ENCODE measurements at regions not wholly inside any gene's neighbourhood (a gene's known extent, or its start where the extent isn't known, plus 50 kb on each side); places are given as distances from the start of the nearest gene placed in this dataset.

DNA sequence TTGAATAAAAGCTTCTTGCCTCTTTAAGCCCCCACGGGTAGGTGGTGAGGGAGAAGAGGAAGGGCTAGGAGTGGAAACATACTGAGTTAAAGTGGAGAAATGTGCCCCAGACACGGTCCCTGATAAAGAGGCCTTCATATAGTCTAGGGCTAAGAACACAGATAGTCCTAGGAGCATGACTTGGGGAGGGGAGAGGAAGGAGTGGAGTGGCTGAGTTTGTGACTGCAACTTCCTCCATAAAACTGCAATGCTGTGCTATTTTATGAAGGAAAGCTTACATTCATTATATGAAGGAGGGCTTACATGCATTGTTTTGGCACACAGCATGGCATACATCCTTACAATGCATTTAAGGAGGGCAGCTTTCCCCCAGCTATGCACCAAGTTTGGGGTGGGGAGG lies 1129.4 kb upstream of the LRRTM3 start:
- DNase-seq (ENCODE audit: low read depth) = no peak

DNA sequence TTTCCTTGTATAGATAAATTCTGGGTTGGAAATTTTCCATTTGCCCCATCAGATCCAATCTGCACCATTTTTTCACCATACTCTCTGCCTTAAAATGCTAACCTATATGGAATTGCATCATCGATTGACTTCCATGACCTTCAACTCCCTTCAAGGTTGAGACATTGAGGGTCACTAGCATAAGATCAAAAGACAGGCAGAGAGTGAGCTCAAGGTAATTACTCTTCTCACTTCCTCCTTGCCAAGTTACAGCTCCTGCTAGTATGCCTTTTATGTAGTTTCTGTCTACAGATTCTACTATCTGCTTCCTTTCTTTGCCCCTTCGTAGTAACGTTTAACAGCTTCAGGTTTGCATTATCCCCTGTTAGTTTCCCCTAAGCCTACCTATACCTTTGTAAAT lies 1127.7 kb upstream of the LRRTM3 start:
- DNase-seq (ENCODE audit: low read depth) = no peak

DNA sequence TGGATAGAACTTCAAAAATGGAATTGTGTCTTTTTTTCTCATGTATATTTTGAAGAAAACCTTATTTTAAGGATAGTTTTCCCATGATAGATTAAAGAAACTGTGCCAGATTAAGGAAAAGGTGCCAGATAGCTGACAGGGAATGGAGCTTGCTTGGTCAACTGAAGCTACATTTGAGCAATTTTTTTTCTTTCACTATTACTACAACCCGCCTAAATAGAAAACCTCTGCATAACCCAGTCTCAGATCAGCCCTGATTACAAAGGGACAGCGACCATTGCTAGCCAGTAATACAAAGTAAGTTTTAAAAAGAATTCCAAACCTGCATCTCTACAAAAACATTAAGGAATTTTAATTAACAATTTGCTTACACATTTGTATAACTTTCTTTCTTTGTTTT lies 1123.4 kb upstream of the LRRTM3 start:
- DNase-seq (ENCODE audit: low read depth) = no peak

DNA sequence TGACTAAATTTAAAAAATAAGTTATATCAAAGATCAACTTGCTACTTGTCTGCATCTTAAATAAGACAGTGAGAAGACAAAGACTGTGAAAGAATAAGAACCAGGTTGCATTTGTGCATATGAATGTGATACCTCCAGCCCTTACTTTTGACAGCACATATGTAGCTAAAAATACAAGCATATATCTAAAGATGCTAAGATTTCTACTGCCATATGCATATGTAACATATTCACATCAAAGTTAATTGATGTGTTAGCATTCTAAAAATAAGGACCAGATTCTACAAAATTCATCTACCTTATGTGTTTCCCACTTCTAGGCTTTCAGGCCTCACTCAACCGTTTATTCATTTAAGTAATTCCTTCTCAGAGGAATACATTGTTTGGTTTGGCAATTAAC lies 1120.3 kb upstream of the LRRTM3 start:
- DNase-seq (ENCODE audit: low read depth) = no peak

DNA sequence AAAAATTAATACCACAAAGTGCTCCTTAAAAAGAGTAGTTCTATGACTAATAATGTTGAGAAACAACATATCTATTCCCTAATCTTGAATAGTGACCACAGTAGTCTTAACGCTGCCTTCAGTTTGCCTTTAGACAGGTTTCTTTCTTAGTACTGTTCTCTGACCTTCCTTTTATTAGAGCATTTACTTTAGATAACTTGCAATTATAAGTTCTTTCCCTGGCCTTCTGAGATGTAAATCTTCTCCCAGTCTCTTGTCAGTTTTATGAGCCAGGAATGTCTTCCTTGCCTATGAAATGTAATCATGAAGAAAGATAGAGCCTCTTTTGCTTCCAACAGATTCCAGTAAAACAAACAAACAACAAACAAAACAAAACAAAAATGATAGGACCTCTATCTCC lies 1119.8 kb upstream of the LRRTM3 start:
- no peak for DNase-seq (ENCODE audit: low read depth)

DNA sequence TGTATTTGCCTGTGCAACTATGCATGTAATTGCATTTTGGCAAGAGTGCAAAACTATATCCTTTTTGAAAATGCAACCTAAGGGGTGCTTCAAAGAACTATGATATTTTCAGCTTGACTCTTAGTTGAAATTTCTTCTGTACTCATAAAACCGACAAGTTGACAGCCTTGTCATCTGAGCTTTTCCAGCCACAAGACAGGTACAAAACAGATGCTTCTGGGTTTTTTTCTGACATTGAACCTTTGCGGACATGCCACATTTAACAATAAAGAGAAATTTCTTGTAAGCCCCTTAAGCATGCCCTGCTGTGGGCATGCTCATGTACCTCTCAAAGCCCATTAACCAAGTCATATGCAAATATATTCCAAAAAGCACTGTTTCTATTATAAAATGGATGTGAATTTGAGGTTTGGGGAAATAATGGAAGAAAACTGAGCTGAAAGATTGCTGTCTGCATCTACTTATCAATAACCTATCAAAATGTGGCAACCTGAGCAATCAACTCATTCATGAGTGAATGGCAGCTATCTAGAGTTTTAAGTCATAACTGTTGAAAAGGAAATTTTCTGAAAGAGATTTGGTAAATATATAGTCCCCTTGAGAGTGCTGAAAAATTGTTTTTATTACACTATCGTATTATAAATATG lies 1117.0 kb upstream of the LRRTM3 start:
- no peak for DNase-seq (ENCODE audit: low read depth)

DNA sequence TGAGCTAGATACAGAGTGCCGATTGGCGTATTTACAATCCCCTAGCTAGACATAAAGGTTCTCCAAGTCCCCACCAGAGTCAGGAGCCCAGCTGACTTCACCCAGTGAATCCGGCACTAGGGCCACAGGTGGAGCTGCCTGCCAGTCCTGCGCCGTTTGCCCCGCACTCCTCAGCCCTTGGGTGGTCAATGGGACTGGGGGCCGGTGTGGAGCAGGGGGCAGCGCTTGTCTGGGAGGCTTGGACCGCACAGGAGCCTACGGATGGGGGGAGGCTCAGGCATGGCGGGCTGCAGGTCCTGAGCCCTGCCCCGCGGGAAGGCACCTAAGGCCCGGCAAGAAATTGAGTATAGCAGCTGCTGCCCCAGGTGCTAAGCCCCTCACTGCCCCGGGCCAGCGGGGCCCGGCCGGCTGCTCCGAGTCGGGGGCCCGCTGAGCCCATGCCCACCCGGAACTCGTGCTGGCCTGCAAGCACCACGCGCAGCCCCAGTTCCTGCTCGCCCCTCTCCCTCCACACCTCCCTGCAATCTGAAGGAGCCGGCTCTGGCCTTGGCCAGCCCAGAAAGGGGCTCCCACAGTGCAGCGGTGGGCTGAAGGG lies 1113.8 kb upstream of the LRRTM3 start:
- DNase-seq (ENCODE audit: low read depth) = no peak

DNA sequence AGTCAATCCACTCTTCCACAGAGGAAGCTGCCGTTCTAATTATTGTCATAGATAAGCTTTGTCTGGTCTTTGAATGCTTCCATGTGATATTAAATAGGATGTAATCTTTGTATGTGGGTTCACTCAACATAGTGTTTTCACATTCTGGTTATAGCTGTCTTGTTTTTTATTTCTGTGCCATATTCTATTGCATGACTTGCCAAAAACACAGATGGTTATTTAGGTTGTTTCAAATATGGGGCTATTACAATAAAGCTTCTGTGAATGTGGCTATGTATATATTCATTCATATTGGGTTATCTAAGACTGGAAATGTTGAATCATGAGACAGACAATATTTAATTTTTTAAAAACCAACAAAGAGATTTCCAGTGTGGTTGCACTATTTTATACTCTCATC lies 1109.3 kb upstream of the LRRTM3 start:
- DNase-seq (ENCODE audit: low read depth) = no peak

DNA sequence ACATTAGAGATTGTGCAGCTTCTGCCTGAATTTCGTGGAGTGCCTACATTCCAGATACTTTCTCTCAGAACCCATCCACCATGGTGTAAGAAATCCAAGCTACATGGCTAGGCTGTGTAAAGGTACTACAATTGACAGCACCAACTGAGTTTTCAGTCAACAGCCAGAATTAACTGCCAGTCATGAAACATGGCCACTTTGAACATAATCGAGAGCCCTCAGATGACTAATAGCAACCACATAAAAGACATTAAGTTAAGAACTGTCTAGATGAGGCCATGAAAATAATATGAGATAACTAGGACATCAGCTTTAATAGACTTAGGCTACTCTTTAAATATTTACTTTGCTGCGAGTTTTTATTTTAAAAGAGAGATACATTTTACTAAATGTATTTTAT lies 1106.8 kb upstream of the LRRTM3 start:
- no peak for DNase-seq (ENCODE audit: low read depth)

DNA sequence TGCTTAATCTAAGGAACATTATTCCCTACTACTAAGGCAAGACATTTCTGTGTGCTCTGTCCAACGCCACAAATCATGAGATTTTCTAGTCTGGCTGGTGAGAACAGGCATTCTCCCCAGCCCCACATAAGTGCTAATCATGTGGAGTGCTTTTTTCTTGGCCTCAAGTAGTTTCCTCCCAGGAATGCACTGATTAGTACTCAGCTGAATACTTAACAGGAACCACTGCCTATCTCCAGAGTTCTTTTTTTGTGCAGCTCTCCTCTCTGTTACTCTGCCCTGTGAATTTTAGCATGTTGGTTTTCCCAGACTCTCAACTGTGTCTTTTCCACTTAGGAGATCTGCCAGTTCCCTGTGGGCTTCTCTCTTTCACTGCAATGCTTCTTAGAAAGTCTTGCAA lies 1098.5 kb upstream of the LRRTM3 start:
- DNase-seq (ENCODE audit: low read depth) = no peak

DNA sequence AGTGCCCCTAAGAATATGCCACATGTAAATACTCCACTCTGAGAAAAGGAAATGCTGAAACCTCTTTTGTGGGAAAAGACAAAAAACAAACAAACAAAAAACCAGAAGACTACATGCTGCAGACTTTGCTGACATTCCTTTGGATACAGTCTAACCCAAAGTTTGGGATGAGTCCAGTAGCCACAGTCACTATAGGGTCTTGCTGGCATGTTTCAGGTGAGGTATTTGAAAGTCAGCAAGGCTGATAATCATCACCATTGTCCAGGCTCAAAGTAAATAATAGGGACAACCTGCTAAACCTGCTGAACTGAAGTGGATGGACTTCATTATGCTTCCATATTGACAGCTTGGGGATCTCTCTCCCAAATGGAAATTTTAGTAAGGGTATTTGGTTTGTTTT lies 1087.0 kb upstream of the LRRTM3 start:
- no peak for DNase-seq (ENCODE audit: low read depth)

DNA sequence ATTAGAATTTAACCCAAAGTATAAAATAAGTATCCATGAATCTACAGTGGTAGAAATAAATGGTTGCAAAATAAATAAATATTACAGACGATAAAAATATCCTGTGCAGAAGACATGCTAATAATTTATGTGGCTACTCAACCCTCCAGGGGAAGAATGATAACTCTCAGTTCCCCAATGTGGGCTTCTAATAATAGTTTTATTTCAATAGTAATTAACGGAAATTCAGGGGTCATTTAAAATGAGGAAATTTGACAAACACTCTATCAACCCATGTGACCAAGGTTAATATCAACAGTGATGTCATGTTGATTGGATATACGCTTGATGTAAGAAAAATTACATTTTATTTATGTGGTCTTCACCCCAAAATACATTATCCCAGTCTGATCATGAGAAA lies 1082.6 kb upstream of the LRRTM3 start:
- DNase-seq (ENCODE audit: low read depth) = no peak

DNA sequence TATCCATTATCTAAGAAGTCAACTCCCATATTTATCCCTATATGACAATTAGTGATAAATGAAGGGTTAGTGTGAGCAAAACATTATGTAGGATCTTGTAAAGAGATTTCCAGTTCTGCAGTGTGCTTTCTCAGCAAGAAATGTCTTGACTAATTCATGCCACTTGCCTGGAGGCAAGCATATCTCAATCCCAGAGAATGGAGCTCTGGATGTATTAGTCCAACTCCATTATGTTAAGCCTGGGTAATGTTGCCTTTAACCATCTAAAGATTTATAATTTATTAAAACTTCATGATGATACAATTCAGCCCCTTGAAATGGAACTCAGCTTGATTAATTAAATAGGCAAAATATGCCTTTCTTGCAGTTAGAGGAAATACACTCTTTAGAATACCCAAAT lies 1079.9 kb upstream of the LRRTM3 start:
- no peak for DNase-seq (ENCODE audit: low read depth)

DNA sequence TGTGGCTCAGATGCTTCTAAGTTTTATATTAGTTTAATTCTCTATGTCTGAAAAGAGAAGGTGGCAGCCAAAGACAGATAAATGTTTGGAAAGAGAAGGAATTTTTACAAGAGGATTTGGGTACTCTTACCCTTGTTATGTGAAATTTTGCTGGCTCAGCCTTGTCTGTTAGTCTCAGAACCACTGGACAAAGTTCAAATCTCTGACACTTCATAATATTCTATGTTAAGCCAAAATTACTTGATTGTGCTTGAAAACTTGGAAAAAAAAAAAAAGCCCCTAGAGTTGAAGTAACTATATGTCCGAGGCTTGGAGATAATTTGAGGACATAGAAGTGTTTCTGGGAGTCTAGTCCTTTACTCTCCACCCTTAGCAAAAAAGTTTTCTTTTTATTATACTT lies 1079.3 kb upstream of the LRRTM3 start:
- no peak for DNase-seq (ENCODE audit: low read depth)

DNA sequence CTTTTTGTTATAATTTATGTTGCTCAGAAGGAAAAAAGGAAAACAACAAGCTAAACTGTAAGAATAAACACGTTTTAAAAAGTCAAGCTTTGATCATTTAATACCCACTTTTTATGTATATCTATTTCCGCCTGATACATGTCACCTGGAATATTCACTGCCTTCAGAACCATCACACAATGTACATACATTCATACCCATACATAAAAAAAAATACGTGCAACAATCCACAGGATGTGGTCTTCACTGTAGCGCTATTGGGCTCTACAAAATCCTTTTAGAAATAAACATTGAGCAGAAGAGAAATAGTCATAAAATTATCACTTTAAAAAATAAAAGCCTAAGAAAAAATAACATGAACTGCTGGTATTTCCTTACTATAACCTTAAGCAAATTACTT lies 1078.9 kb upstream of the LRRTM3 start:
- no peak for DNase-seq (ENCODE audit: low read depth)

DNA sequence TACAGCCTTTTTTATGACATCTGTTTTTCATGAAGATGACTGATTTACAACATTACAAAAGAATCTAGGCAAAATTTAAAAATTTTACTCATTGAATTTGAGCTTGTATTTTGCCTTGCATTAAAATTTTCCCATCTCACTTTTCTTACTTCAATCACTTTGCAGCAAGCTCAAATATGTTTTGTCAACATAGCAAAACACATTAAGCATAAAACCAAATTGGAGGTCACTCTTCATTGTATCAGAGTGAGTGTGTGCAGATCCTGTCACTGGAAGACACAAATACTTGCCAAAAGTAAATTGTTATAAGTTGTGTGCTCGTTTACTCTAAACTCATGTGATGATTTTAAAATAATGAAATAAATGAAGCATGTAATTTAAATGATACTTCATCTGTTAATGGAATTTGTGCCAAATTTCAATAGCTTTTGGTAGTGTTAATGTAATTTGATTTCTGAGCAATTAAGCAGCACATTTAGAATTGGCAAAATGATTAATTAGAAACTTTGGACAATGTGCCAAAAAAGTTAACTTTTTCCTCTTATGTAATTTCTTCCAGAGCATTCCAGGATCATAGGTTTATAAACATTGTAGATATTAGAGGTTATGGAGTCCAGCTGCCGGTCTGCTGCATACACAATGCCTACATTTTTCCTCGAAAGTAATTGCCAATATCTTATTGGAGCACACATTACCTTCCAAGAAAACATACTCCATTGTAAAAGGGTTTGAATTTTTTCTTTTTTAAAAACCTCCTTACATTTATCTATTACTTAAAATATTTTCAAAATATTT lies 1078.2 kb upstream of the LRRTM3 start:
- DNase-seq (ENCODE audit: low read depth) = no peak

DNA sequence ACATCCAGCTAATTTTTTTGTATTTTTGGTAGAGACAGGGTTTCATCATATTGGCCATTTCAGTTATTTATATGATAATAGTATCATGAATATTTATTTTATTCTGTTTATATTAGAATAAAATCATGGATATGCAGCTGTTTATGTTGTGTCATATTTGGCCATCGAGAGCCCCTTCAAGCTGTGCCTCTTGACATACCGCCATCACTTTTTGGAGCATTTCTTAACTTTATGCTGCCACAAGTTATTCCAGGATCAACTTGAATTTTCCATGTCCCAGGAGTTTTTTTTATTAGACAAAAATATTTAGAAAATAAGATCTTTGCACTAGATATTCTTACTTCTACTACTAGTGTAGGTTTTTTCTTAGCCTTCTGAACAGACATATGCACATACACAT lies 1067.0 kb upstream of the LRRTM3 start:
- DNase-seq (ENCODE audit: low read depth) = no peak

DNA sequence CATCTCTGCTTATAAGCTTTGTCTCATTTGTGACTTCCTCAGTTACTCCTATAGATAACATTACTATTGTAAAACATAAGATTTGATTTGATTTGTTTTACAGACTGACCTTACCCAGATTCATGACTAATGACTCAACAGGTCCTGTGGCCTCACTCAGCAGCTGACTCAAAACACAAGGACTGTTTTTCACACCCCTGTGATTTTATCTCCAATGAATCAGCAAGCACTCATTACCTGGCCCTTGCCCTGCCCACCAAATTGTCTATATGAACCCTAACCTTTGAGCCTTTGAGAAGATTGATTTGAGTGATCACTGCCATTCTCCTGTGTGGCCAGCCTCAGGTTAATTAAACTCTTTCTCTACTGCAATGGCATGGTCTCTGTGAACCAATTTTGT lies 1064.6 kb upstream of the LRRTM3 start:
- DNase-seq (ENCODE audit: low read depth) = no peak

Measured in fibroblast of the conjunctiva (primary cell).